Mesendoderm (in vitro differentiated cells): ENCODE measurements at regions not wholly inside any gene's neighbourhood (a gene's known extent, or its start where the extent isn't known, plus 50 kb on each side); places are given as distances from the start of the nearest gene placed in this dataset.

ENCODE experiments used
- DNase-seq: peaks from one replicate; pipeline ENCODE4 v3.0.0; 2013
- H2AK5ac ChIP-seq: 2 replicates; pipeline ENCODE4 v1.6.1; 2013; ENCODE audit warnings: low read length, inconsistent platforms
- H2BK120ac ChIP-seq: 2 replicates; pipeline ENCODE4 v1.6.1; 2013; ENCODE audit warnings: low read depth, mild to moderate bottlenecking, low read length, moderate library complexity, mixed read lengths
- H2BK15ac ChIP-seq: replicated peaks from 2 replicates; pipeline ENCODE4 v1.6.1; 2013; ENCODE audit warnings: low read depth, mild to moderate bottlenecking, moderate library complexity
- H2BK5ac ChIP-seq: 2 replicates; pipeline ENCODE4 v1.6.1; 2013; ENCODE audit warnings: low read length, inconsistent platforms
- H3K18ac ChIP-seq: 2 replicates; pipeline ENCODE4 v1.6.1; 2013; ENCODE audit warnings: mild to moderate bottlenecking, low read length, mixed read lengths
- H3K23ac ChIP-seq: one replicate; pipeline ENCODE4 v1.6.1; 2013; ENCODE audit warnings: low read length
- H3K27ac ChIP-seq: 2 replicates; pipeline ENCODE4 v1.5.1; 2013; ENCODE audit warnings: low read depth, mild to moderate bottlenecking, inconsistent platforms, low read length, moderate library complexity
- H3K27me3 ChIP-seq: 2 replicates; pipeline ENCODE4 v1.6.1; 2013; ENCODE audit warnings: low read length, control low read depth, mild to moderate bottlenecking, inconsistent platforms; ENCODE audit not compliant: insufficient read depth, poor library complexity
- H3K36me3 ChIP-seq: 2 replicates; pipeline ENCODE4 v1.6.1; 2013; ENCODE audit warnings: low read length, inconsistent platforms; ENCODE audit not compliant: control insufficient read depth, insufficient read depth
- H3K4ac ChIP-seq: one replicate; pipeline ENCODE4 v1.6.1; 2013; ENCODE audit warnings: low read depth, mild to moderate bottlenecking, low read length, moderate library complexity
- H3K4me1 ChIP-seq: 2 replicates; pipeline ENCODE4 v1.6.1; 2013; ENCODE audit warnings: low read depth, low read length, inconsistent platforms; ENCODE audit not compliant: control insufficient read depth
- H3K4me2 ChIP-seq: 2 replicates; pipeline ENCODE4 v1.6.1; 2013; ENCODE audit warnings: low read length
- H3K4me3 ChIP-seq: 2 replicates; pipeline ENCODE4 v1.5.1; 2013; ENCODE audit warnings: mild to moderate bottlenecking, low read length
- H3K56ac ChIP-seq: one replicate; pipeline ENCODE4 v1.6.1; 2013; ENCODE audit warnings: low read length
- H3K79me1 ChIP-seq: 2 replicates; pipeline ENCODE4 v1.6.1; 2013; ENCODE audit warnings: low read length, inconsistent platforms
- H3K79me2 ChIP-seq: 2 replicates; pipeline ENCODE4 v1.6.1; 2013; ENCODE audit warnings: mild to moderate bottlenecking, low read length; ENCODE audit not compliant: control insufficient read depth, insufficient read depth
- H3K9ac ChIP-seq: 2 replicates; pipeline ENCODE4 v1.6.1; 2013; ENCODE audit warnings: low read length, inconsistent platforms
- H4K5ac ChIP-seq: one replicate; pipeline ENCODE4 v1.6.1; 2013; ENCODE audit warnings: low read length
- H4K8ac ChIP-seq: one replicate; pipeline ENCODE4 v1.6.1; 2013; ENCODE audit warnings: low read depth, mild to moderate bottlenecking, control low read depth, low read length, moderate library complexity
- WGBS: extraction: QIAGEN DNeasy Blood & Tissue Kit; methylation state at CpG from one replicate; pipeline ENCODE4 v1.1.7; 2013; ENCODE audit warnings: low lambda C conversion rate, missing lambda C conversion rate; ENCODE audit not compliant: insufficient coverage; ENCODE audit errors: extremely low coverage; 5-methylcytosine and 5-hydroxymethylcytosine counted together

GRCh38 chr1:215476541-215476940 is 90.6 kb upstream of the KCTD3 start:
- H3K79me1 ChIP-seq = no peaks in the 10 kb centered on the region
- no peak overlapping the region for H2AK5ac ChIP-seq
- H3K79me2 ChIP-seq = no peaks in the 10 kb centered on the region
- H2BK15ac ChIP-seq = no peak overlapping the region
- no peak overlapping the region for H3K56ac ChIP-seq
- H2BK5ac ChIP-seq = no peak overlapping the region
- H3K4me3 ChIP-seq = no peak overlapping the region
- H3K27ac ChIP-seq = no peak overlapping the region
- H3K4me2 ChIP-seq = no peak overlapping the region
- no peak overlapping the region for H4K5ac ChIP-seq
- no peak overlapping the region for H3K9ac ChIP-seq
- no peak overlapping the region for H3K23ac ChIP-seq
- no peaks in the 10 kb centered on the region for H3K27me3 ChIP-seq
- no peak overlapping the region for H2BK120ac ChIP-seq
- H3K36me3 ChIP-seq = no peaks in the 10 kb centered on the region
- H3K4me1 ChIP-seq = no peaks in the 10 kb centered on the region
- no peak for DNase-seq
- no peak overlapping the region for H3K4ac ChIP-seq
- no peak overlapping the region for H4K8ac ChIP-seq
- no peak overlapping the region for H3K18ac ChIP-seq

- Histone ChIP-seq H4K5ac (no peak overlapping the region), H3K56ac (no peak overlapping the region), H3K79me2 (no peaks in the 10 kb centered on the region), H3K9ac (no peak overlapping the region), H3K4me2 (no peak overlapping the region), H3K4me1 (no peaks in the 10 kb centered on the region), H2AK5ac (no peak overlapping the region), H3K27me3 (no peaks in the 10 kb centered on the region), H3K23ac (no peak overlapping the region), H2BK5ac (no peak overlapping the region), H3K4me3 (no peak overlapping the region), H3K4ac (no peak overlapping the region), H3K36me3 (no peaks in the 10 kb centered on the region), H2BK15ac (no peak overlapping the region), H2BK120ac (no peak overlapping the region), H3K27ac (no peak overlapping the region), H3K79me1 (no peaks in the 10 kb centered on the region), H4K8ac (no peak overlapping the region), H3K18ac (no peak overlapping the region)
- DNase-seq = no peak
Observed at GRCh38 chr1:215477632-215478031, 89.5 kb upstream of the KCTD3 start.

GRCh38 chr1:215479567-215479966 is 87.5 kb upstream of the KCTD3 start:
- DNase-seq = no peak
- Histone ChIP-seq H2AK5ac (no peak overlapping the region), H2BK120ac (no peak overlapping the region), H4K8ac (no peak overlapping the region), H3K27ac (no peak overlapping the region), H3K23ac (no peak overlapping the region), H3K36me3 (no peaks in the 10 kb centered on the region), H3K4me3 (no peak overlapping the region), H3K56ac (no peak overlapping the region), H3K4me1 (no peaks in the 10 kb centered on the region), H4K5ac (no peak overlapping the region), H3K79me1 (no peaks in the 10 kb centered on the region), H3K18ac (no peak overlapping the region), H3K9ac (no peak overlapping the region), H3K4me2 (no peak overlapping the region), H2BK5ac (no peak overlapping the region), H3K4ac (no peak overlapping the region), H3K79me2 (no peaks in the 10 kb centered on the region), H2BK15ac (no peak overlapping the region), H3K27me3 (no peaks in the 10 kb centered on the region)

GRCh38 chr1:215482079-215482478 is 85.0 kb upstream of the KCTD3 start:
- Histone ChIP-seq H3K23ac (no peak overlapping the region), H3K4me2 (no peak overlapping the region), H3K4ac (no peak overlapping the region), H4K8ac (no peak overlapping the region), H4K5ac (no peak overlapping the region), H3K27me3 (no peaks in the 10 kb centered on the region), H3K56ac (no peak overlapping the region), H3K4me3 (no peak overlapping the region), H2BK120ac (no peak overlapping the region), H2BK5ac (no peak overlapping the region), H3K27ac (no peak overlapping the region), H3K79me1 (no peaks in the 10 kb centered on the region), H2BK15ac (no peak overlapping the region), H3K9ac (no peak overlapping the region), H3K36me3 (no peaks in the 10 kb centered on the region), H3K79me2 (no peaks in the 10 kb centered on the region), H2AK5ac (no peak overlapping the region), H3K4me1 (no peaks in the 10 kb centered on the region), H3K18ac (no peak overlapping the region)
- no peak for DNase-seq
- WGBS = no CpG with 5 or more reads among the region's 2 CpGs

- H3K4ac ChIP-seq = no peak overlapping the region
- no CpG with 5 or more reads among the region's 4 CpGs for WGBS
- H3K4me2 ChIP-seq = no peak overlapping the region
- no peak overlapping the region for H3K9ac ChIP-seq
- H3K4me3 ChIP-seq = no peak overlapping the region
- H4K5ac ChIP-seq = no peak overlapping the region
- no peaks in the 10 kb centered on the region for H3K27me3 ChIP-seq
- H3K79me2 ChIP-seq = no peaks in the 10 kb centered on the region
- H3K79me1 ChIP-seq = no peaks in the 10 kb centered on the region
- H4K8ac ChIP-seq = no peak overlapping the region
- H3K23ac ChIP-seq = no peak overlapping the region
- no peak overlapping the region for H3K56ac ChIP-seq
- peak overlapping the region; percentile 28 for H3K18ac ChIP-seq
- no peak overlapping the region for H2BK5ac ChIP-seq
- no peak overlapping the region for H2BK15ac ChIP-seq
- no peak overlapping the region for H2AK5ac ChIP-seq
- no peaks in the 10 kb centered on the region for H3K36me3 ChIP-seq
- DNase-seq = peak; percentile 45
- H3K4me1 ChIP-seq = no peaks in the 10 kb centered on the region
- no peak overlapping the region for H2BK120ac ChIP-seq
- no peak overlapping the region for H3K27ac ChIP-seq
Observed at GRCh38 chr1:215484171-215484939, 82.7 kb upstream of the KCTD3 start.

GRCh38 chr1:215487466-215487865 is 79.6 kb upstream of the KCTD3 start:
- Histone ChIP-seq H3K4me3 (no peak overlapping the region), H2BK15ac (no peak overlapping the region), H3K79me1 (no peaks in the 10 kb centered on the region), H3K27me3 (no peaks in the 10 kb centered on the region), H4K5ac (no peak overlapping the region), H3K9ac (no peak overlapping the region), H3K4me1 (no peaks in the 10 kb centered on the region), H4K8ac (no peak overlapping the region), H3K36me3 (no peaks in the 10 kb centered on the region), H3K79me2 (no peaks in the 10 kb centered on the region), H2BK5ac (no peak overlapping the region), H3K23ac (no peak overlapping the region), H3K4ac (no peak overlapping the region), H3K27ac (no peak overlapping the region), H2BK120ac (no peak overlapping the region), H3K56ac (no peak overlapping the region), H2AK5ac (no peak overlapping the region), H3K18ac (no peak overlapping the region), H3K4me2 (no peak overlapping the region)
- no peak for DNase-seq
- no CpG with 5 or more reads among the region's 1 CpG for WGBS
